ENCODE measurements at regions not wholly inside any gene's neighbourhood (a gene's known extent, or its start where the extent isn't known, plus 50 kb on each side); places are given as distances from the start of the nearest gene placed in this dataset.

- no peak for TF ChIP-seq CHD7 (IDR thresholded peaks at IDR 0.05; ENCODE audit: insufficient replicate concordance, low read length)
- TF ChIP-seq TEAD4 (IDR thresholded peaks at IDR 0.05; ENCODE audit: low read depth, low read length) = no peak
Observed at GRCh38 chr2:15705310-15705709, 113.6 kb downstream of the DDX1 start (continued).
